Spleen (tissue), 11 donors: ENCODE measurements at regions not wholly inside any gene's neighbourhood (a gene's known extent, or its start where the extent isn't known, plus 50 kb on each side); places are given as distances from the start of the nearest gene placed in this dataset.
"Not testable (repeated sequence)": the region's sequence is repeated elsewhere in the genome, so short reads cannot be mapped to it uniquely, and the experiment has no call there.

Source experiments
- DNase-seq: peaks from one replicate; pipeline ENCODE4 v3.0.0-alpha.2; 2020
- H3K27ac ChIP-seq, 8 donors: fragments of 200-600 bp; sonication (generic) in 7 of 8; 1 replicate in 4 of 8; 2 replicates in 4 of 8; pipeline versions ENCODE4 v1.5.0 to v1.8.0; 2016 to 2021; ENCODE audit warnings: inconsistent platforms in 4 of 8, mild to moderate bottlenecking in 4 of 8, moderate library complexity in 1 of 8
- H3K27me3 ChIP-seq, 7 donors: fragments of 200-600 bp; sonication (generic) in 6 of 7; replicated peaks in 1 of 7; 1 replicate in 4 of 7; 2 replicates in 3 of 7; pipeline versions ENCODE4 v1.5.0 to v1.8.0; 2016 to 2021; ENCODE audit warnings: inconsistent platforms in 3 of 7, mild to moderate bottlenecking in 1 of 7
- H3K36me3 ChIP-seq, 6 donors: fragments of 200-600 bp; sonication (generic) in 5 of 6; 1 replicate in 4 of 6; 2 replicates in 2 of 6; pipeline versions ENCODE4 v1.5.0 to v1.8.0; 2016 to 2021; ENCODE audit warnings: inconsistent platforms in 2 of 6
- H3K4me1 ChIP-seq, 6 donors: fragments of 200-600 bp; sonication (generic) in 5 of 6; 1 replicate in 3 of 6; 2 replicates in 3 of 6; pipeline versions ENCODE4 v1.5.0 to v1.8.0; 2016 to 2021; ENCODE audit warnings: inconsistent platforms in 3 of 6
- H3K4me3 ChIP-seq, 8 donors: fragments of 200-600 bp; sonication (generic) in 7 of 8; 1 replicate in 4 of 8; 2 replicates in 4 of 8; pipeline versions ENCODE4 v1.5.0 to v1.8.0; 2016 to 2021; ENCODE audit warnings: inconsistent platforms in 4 of 8, mild to moderate bottlenecking in 4 of 8, moderate library complexity in 2 of 8
- H3K9me3 ChIP-seq, 8 donors: fragments of 200-600 bp; sonication (generic) in 7 of 8; 1 replicate in 4 of 8; 2 replicates in 4 of 8; pipeline versions ENCODE4 v1.5.0 to v1.8.0; 2016 to 2021; ENCODE audit warnings: inconsistent platforms in 4 of 8
- POLR2AphosphoS5 ChIP-seq, 3 donors: sonication (generic); formaldehyde crosslinking; IDR thresholded peaks; one replicate each; pipeline ENCODE4 v1.5.1; 2017; ENCODE audit warnings: antibody characterized with exemption in 3 of 3
- WGBS, 5 donors: extraction: QIAGEN DNeasy Blood & Tissue Kit in 3 of 5; methylation state at CpG; one replicate each; pipeline versions ENCODE4 v1.1.5 to v1.1.7; 2013 to 2018; 5-methylcytosine and 5-hydroxymethylcytosine counted together
- intact Hi-C: fragments of 100-400 bp; cut with DNase I; formaldehyde crosslinking; loops from one replicate; pipeline ENCODE4 v1.15.0; 2023; ENCODE audit warnings: low total_unique reads
- TF ChIP-seq, protein P1 (sequence below), 11 experiments: fragments of 200-600 bp in 7 of 11; fragments of 450-650 bp in 4 of 11; sonication (generic) in 4 of 11; IDR thresholded peaks in 8 of 11; conservative IDR thresholded peaks in 3 of 11; 1 replicate in 7 of 11; 2 replicates in 4 of 11; pipeline versions ENCODE4 v1.4.0 to v1.8.0; 2016 to 2021; ENCODE audit warnings: antibody characterized with exemption in 11 of 11, inconsistent platforms in 4 of 11, mild to moderate bottlenecking in 1 of 11
- donor health status: healthy with polysubstance abuse.
- donor health status: DM: no; HTN: no; CAD: no; lungs with moderate emphysema.
- donor health status: DM: no; HTN: no; CAD: no.
- donor health status: Bipolar disorder and iron deficiency.
- donor health status: healthy.
- donor health status: DM: no; HTN: no; CAD: no.
- donor health status: DM: yes; HTN: yes; CAD: no.

DNA sequence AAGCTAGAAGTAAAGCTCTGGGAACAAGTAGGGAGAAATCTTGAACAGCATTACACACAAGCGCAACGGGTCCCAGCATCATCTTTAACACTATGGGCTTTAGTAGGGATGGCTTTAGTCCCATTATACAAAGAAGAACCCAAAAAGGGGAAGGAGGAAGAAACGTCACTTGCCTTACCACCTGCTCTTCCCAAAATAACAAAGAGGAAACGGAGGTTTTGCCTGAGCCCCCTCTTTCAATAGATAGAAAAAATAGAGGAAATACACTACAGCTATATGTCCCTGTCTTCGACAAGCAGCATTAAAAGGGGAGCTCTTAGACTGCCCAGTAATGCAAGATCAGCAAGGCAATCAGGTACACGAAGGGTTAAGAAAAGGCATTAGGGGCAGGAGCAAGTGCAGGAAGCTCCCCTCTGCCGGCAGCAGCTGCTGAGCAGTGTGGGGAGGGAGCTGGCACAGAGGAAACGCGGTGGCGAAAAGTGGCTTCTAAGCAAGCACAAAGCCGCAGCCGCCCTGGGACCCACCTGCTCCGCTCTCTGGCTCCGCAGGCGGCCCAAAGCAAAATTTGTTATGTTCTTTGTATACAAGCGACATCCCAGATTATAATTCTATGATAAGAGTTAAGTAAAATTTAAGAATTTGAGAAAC lies 1172.4 kb downstream of the TMEM121 start:
- H3K36me3 ChIP-seq, intact Hi-C loops, H3K27me3 ChIP-seq, H3K9me3 ChIP-seq: not testable (repeated sequence)
- WGBS, 5 donors: 0 to 20% (median 14%) methylated on average over 2 to 16 of the region's 16 CpGs
- DNase-seq: peak; percentile 82
- peak overlapping the region in 2 of 8 donors; percentile 53 to 71 for H3K27ac ChIP-seq
- H3K4me1 ChIP-seq: peaks cover 0 to 23% (median 2%) of the 10 kb centered on the region in 6 donors
- peak overlapping the region in 1 of 8 donors; percentile 50 for H3K4me3 ChIP-seq
- peak in 1 of 3 donors; percentile 43 for TF ChIP-seq POLR2AphosphoS5 (IDR thresholded peaks at IDR 0.05)

DNA sequence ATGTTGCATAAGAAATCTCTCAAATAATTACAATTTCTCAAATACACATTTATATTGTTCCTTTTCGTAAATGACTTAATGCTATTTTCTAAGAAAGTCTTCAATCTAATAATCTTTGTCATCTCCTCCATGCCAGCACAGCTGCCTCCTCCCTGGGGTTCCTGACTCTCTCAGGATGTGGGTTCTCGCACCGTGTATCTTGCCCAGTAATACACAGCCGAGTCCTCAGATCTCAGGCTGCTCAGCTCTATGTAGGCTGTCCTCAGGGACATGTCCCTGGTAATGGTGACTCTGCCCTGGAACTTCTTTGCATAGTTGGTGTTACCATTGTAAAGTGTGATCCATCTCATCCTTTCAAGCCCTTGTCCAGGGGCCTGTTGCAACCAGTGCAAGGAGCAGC lies 1177.3 kb downstream of the TMEM121 start:
- 58 to 79% (median 74%) methylated on average over 1 to 4 of the region's 4 CpGs for WGBS, 5 donors
- H3K4me1 ChIP-seq: peaks cover 0 to 16% (median 2%) of the 10 kb centered on the region in 6 donors
- DNase-seq, H3K36me3 ChIP-seq, intact Hi-C loops, H3K27ac ChIP-seq, H3K9me3 ChIP-seq, H3K4me3 ChIP-seq, H3K27me3 ChIP-seq: not testable (repeated sequence)

DNA sequence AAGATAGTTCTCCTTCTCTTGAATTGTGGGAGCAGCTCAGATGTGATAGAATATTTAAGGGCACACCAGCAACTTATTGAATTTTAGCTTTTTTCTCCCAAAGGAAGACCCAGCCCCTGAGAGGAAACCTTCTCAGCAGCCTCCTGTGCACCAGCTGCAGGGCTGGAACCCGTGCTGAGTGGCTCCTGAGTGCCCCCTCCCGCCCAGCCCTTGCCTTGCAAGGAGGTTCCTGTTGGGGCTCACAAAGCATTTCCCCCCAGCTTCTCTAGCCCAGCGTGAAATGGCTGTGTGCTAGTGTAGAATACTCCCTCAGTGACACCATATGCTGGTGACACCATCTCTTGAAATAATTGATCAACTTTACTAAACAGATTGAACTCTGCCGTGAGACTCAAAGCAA lies 1180.1 kb downstream of the TMEM121 start:
- H3K9me3 ChIP-seq, intact Hi-C loops, H3K27me3 ChIP-seq, H3K4me3 ChIP-seq, H3K4me1 ChIP-seq, DNase-seq, H3K36me3 ChIP-seq, H3K27ac ChIP-seq: not testable (repeated sequence)
- WGBS, 5 donors: 28 to 43% (median 40%) methylated on average over 3 to 4 of the region's 4 CpGs

DNA sequence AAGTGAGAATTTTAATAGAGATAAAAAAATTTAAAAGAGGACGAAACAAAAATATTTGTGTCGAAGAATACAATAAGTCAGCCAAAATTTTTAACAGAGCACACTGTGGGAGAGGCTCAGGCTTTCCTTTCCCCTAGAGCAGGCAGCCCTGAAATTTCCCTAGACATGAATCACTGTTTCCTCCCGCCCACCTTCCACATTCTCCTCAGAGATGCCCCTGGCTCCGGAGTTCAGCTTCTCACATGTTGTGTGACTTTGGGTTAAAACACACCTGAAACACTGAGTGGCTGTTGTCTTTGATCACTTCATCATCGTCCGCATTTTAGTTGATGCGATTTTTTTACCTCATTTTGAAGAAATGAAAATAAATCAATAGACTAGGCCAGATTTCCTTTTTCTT lies 1183.8 kb downstream of the TMEM121 start:
- intact Hi-C loops, H3K4me3 ChIP-seq, H3K4me1 ChIP-seq, H3K36me3 ChIP-seq, H3K27ac ChIP-seq, DNase-seq, H3K27me3 ChIP-seq, H3K9me3 ChIP-seq: not testable (repeated sequence)
- 68 to 79% (median 74%) methylated on average over 6 to 7 of the region's 7 CpGs for WGBS, 5 donors

DNA sequence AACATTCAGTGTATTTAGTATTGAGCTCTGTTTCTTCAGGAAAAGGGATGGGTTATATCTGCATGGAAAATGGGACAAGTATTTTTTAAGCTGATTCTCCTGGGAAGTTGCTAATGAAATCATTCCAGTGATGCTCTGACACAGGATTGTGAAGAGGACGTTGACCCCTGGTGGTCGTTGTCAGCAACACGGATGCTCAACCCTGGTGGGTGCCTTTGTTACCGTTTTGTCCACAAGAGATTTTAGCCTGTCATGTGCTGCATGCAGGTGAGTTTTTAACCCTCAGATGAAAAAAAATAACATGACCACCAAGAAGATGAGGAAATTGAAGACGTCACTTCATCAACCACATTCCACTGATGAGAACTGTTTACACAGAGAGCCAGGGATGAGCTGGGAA lies 1186.1 kb downstream of the TMEM121 start:
- H3K27me3 ChIP-seq, H3K4me1 ChIP-seq, H3K36me3 ChIP-seq, H3K4me3 ChIP-seq, H3K27ac ChIP-seq, H3K9me3 ChIP-seq, DNase-seq, intact Hi-C loops: not testable (repeated sequence)
- 30 to 75% (median 57%) methylated on average over 5 of the region's 5 CpGs for WGBS, 5 donors
- TF ChIP-seq, protein P1, sequence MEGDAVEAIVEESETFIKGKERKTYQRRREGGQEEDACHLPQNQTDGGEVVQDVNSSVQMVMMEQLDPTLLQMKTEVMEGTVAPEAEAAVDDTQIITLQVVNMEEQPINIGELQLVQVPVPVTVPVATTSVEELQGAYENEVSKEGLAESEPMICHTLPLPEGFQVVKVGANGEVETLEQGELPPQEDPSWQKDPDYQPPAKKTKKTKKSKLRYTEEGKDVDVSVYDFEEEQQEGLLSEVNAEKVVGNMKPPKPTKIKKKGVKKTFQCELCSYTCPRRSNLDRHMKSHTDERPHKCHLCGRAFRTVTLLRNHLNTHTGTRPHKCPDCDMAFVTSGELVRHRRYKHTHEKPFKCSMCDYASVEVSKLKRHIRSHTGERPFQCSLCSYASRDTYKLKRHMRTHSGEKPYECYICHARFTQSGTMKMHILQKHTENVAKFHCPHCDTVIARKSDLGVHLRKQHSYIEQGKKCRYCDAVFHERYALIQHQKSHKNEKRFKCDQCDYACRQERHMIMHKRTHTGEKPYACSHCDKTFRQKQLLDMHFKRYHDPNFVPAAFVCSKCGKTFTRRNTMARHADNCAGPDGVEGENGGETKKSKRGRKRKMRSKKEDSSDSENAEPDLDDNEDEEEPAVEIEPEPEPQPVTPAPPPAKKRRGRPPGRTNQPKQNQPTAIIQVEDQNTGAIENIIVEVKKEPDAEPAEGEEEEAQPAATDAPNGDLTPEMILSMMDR (IDR thresholded peaks at IDR 0.05 in 8 of 11, conservative IDR thresholded peaks at IDR 0.05 in 3 of 11): peak in 2 of 11 experiments; percentile 9 to 23

DNA sequence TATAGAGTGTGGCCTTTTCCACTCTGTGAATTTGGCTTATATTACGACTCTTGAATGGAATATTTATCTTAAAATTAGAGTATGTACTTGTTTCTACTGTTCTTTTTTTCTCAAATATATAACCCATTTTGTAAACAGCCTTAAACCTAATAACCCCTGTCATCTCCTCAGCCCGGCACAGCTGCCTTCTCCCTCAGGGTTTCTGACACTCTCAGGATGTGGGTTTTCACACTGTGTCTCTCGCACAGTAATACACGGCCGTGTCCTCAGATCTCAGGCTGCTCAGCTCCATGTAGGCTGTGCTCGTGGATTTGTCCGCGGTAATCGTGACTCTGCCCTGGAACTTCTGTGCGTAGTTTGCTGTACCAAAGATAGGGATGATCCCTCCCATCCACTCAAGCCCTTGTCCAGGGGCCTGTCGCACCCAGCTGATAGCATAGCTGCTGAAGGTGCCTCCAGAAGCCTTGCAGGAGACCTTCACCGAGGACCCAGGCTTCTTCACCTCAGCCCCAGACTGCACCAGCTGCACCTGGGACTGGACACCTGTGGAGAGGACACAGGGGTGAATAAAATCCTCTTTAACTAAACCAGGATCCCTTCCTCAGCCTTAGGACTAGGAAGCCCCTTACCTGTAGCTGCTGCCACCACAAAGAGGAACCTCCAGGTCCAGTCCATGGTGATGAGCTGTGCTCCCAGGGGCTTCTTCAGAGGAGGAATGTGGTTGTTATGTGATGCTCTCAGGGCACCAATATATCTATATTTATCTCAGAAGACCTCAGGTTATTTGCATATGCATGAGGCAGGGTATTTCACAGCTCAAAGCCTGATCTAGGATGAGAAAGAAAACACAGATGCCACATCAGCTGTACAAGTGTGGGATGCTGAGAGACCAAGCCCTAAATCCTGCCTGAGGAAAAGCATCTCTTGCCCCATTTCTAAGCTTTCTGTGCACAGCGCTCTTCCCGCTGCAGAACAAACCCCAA lies 1188.4 kb downstream of the TMEM121 start:
- H3K27me3 ChIP-seq, DNase-seq, H3K4me1 ChIP-seq, H3K27ac ChIP-seq, H3K36me3 ChIP-seq, intact Hi-C loops, H3K4me3 ChIP-seq, H3K9me3 ChIP-seq: not testable (repeated sequence)
- WGBS, 5 donors: 34 to 47% (median 36%) methylated on average over 2 to 9 of the region's 14 CpGs
